ENCODE measurements at regions not wholly inside any gene's neighbourhood (a gene's known extent, or its start where the extent isn't known, plus 50 kb on each side); places are given as distances from the start of the nearest gene placed in this dataset.

DNA sequence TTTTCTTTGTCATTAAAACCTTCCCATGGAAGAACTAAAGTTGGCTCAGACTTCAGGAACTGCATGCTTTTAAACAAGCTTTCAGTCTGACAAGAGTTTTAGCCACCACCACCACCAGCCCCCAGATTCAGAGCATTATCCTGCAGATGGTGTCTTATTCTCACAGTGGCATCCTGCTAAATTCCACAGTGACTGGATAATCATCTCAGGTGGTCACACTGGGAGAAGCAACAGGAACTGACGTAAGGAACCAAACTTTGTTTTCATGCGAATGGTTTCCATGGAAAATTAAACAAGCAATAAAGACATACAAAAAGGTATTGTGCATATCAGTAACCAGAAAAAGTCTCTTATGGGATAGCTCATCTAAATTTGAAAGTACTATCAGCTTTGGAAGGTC lies 370.7 kb downstream of the FBXW7 start:
- H2AFZ ChIP-seq (ENCODE audit: low read depth, low read length, poor library complexity, severe bottlenecking): no peak overlapping the region
- H4K20me1 ChIP-seq (ENCODE audit: insufficient read depth): no peaks in the 10 kb centered on the region
- BruUV-seq (replicated peaks): no TSS peak
- H3K4me1 ChIP-seq (ENCODE audit: control insufficient read depth in 1 of 2, insufficient read depth in 2 of 2, low read length in 2 of 2): no peaks in the 10 kb centered on the region
- no peak overlapping the region for H3K4me3 ChIP-seq (replicated peaks in 1 of 2; ENCODE audit: low read depth in 1 of 2, low read length in 2 of 2)
- ChIA-PET POLR2A (no interaction called here), CTCF (no interaction called here), RAD21 (ENCODE audit: low non-redundant PET in 1 of 2, low total read pairs in 2 of 2, uncharacterized antibody in 2 of 2, unreplicated experiment in 2 of 2) (no interaction called here)
- TF ChIP-seq YY1 (IDR thresholded peaks at IDR 0.05; ENCODE audit: extremely low read depth, insufficient replicate concordance, low read depth, low read length) (no peak), FOSL1 (IDR thresholded peaks at IDR 0.05; ENCODE audit: low read depth) (no peak), ZNF274 (IDR thresholded peaks at IDR 0.05; ENCODE audit: low read depth, low read length) (no peak), CEBPB (IDR thresholded peaks at IDR 0.05; ENCODE audit: low read depth) (no peak)
- TF ChIP-seq, protein P1, sequence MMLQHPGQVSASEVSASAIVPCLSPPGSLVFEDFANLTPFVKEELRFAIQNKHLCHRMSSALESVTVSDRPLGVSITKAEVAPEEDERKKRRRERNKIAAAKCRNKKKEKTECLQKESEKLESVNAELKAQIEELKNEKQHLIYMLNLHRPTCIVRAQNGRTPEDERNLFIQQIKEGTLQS (IDR thresholded peaks at IDR 0.05): no peak
- TF ChIP-seq, protein P2, sequence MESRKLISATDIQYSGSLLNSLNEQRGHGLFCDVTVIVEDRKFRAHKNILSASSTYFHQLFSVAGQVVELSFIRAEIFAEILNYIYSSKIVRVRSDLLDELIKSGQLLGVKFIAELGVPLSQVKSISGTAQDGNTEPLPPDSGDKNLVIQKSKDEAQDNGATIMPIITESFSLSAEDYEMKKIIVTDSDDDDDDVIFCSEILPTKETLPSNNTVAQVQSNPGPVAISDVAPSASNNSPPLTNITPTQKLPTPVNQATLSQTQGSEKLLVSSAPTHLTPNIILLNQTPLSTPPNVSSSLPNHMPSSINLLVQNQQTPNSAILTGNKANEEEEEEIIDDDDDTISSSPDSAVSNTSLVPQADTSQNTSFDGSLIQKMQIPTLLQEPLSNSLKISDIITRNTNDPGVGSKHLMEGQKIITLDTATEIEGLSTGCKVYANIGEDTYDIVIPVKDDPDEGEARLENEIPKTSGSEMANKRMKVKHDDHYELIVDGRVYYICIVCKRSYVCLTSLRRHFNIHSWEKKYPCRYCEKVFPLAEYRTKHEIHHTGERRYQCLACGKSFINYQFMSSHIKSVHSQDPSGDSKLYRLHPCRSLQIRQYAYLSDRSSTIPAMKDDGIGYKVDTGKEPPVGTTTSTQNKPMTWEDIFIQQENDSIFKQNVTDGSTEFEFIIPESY (IDR thresholded peaks at IDR 0.05; ENCODE audit: extremely low read depth, insufficient replicate concordance, low read length): no peak
- TF ChIP-seq, protein P3, sequence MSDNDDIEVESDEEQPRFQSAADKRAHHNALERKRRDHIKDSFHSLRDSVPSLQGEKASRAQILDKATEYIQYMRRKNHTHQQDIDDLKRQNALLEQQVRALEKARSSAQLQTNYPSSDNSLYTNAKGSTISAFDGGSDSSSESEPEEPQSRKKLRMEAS (IDR thresholded peaks at IDR 0.05): no peak
- ATAC-seq (no peak), DNase-seq (ENCODE audit: low read depth, low spot score) (no peak)
- no peaks in the 10 kb centered on the region for H3K79me2 ChIP-seq (ENCODE audit: insufficient read depth, low read length)
- H3K9me2 ChIP-seq (ENCODE audit: insufficient read depth): no peaks in the 10 kb centered on the region
- no peak overlapping the region for H3K27ac ChIP-seq (ENCODE audit: low read depth, low read length)
- no peak overlapping the region for H3K9ac ChIP-seq (ENCODE audit: low read length)
- no peaks in the 10 kb centered on the region for H3K36me3 ChIP-seq (ENCODE audit: control insufficient read depth in 1 of 2, insufficient read depth in 2 of 2, low read length in 2 of 2)
- H3K9me3 ChIP-seq (ENCODE audit: control insufficient read depth in 1 of 2, insufficient read depth in 1 of 2, low read depth in 1 of 2, low read length in 2 of 2): no peaks in the 10 kb centered on the region
- intact Hi-C loops (cut with micrococcal nuclease): no loop called here
- H3K4me2 ChIP-seq (ENCODE audit: low read length): no peak overlapping the region
- H3K27me3 ChIP-seq (ENCODE audit: insufficient read depth, low read length): no peaks in the 10 kb centered on the region

DNA sequence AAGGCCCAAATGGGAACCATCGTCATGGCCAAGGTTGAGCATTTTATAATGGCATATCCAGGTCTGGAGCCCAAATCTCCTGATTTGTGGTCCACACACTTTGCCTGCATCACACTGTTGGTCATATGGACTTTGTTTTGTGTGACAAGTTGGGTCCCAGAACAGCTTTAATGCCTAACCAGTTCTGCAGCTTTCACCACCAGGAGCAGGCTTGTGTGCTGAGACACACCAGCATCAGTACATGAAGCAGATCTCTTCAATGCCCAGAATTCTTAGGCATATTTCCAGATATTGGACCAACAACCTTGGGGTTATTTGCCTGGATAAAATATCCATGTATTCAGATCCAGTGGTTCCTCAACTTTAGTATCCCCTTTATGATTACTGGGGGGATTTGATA lies 371.3 kb downstream of the FBXW7 start:
- H3K4me1 ChIP-seq (ENCODE audit: control insufficient read depth in 1 of 2, insufficient read depth in 2 of 2, low read length in 2 of 2): no peaks in the 10 kb centered on the region
- H3K9me2 ChIP-seq (ENCODE audit: insufficient read depth): no peaks in the 10 kb centered on the region
- H3K4me2 ChIP-seq (ENCODE audit: low read length): no peak overlapping the region
- CTCF ChIA-PET: no interaction called here
- H3K27me3 ChIP-seq (ENCODE audit: insufficient read depth, low read length): no peaks in the 10 kb centered on the region
- H3K79me2 ChIP-seq (ENCODE audit: insufficient read depth, low read length): no peaks in the 10 kb centered on the region
- POLR2A ChIA-PET: no interaction called here
- ATAC-seq: no peak
- no peaks in the 10 kb centered on the region for H4K20me1 ChIP-seq (ENCODE audit: insufficient read depth)
- H3K27ac ChIP-seq (ENCODE audit: low read depth, low read length): no peak overlapping the region
- H3K9ac ChIP-seq (ENCODE audit: low read length): no peak overlapping the region
- BruUV-seq (replicated peaks): no TSS peak
- H3K36me3 ChIP-seq (ENCODE audit: control insufficient read depth in 1 of 2, insufficient read depth in 2 of 2, low read length in 2 of 2): no peaks in the 10 kb centered on the region
- intact Hi-C loops (cut with micrococcal nuclease): no loop called here
- H3K9me3 ChIP-seq (ENCODE audit: control insufficient read depth in 1 of 2, insufficient read depth in 1 of 2, low read depth in 1 of 2, low read length in 2 of 2): no peaks in the 10 kb centered on the region
- RAD21 ChIA-PET (ENCODE audit: low non-redundant PET in 1 of 2, low total read pairs in 2 of 2, uncharacterized antibody in 2 of 2, unreplicated experiment in 2 of 2): no interaction called here
- no peak overlapping the region for H3K4me3 ChIP-seq (replicated peaks in 1 of 2; ENCODE audit: low read depth in 1 of 2, low read length in 2 of 2)
- no peak for DNase-seq (ENCODE audit: low read depth, low spot score)
- H2AFZ ChIP-seq (ENCODE audit: low read depth, low read length, poor library complexity, severe bottlenecking): no peak overlapping the region
- TF ChIP-seq EZH2 (IDR thresholded peaks at IDR 0.05) (no peak), FOSL1 (IDR thresholded peaks at IDR 0.05; ENCODE audit: low read depth) (no peak), EZH2phosphoT487 (IDR thresholded peaks at IDR 0.05; ENCODE audit: borderline replicate concordance) (no peak), CBX3 (IDR thresholded peaks at IDR 0.05; ENCODE audit: low read depth) (no peak), SIN3A (IDR thresholded peaks at IDR 0.05; ENCODE audit: low read depth) (no peak), CEBPB (IDR thresholded peaks at IDR 0.05; ENCODE audit: low read depth) (no peak), EGR1 (IDR thresholded peaks at IDR 0.05; ENCODE audit: low read depth) (no peak)
- TF ChIP-seq, protein P4, sequence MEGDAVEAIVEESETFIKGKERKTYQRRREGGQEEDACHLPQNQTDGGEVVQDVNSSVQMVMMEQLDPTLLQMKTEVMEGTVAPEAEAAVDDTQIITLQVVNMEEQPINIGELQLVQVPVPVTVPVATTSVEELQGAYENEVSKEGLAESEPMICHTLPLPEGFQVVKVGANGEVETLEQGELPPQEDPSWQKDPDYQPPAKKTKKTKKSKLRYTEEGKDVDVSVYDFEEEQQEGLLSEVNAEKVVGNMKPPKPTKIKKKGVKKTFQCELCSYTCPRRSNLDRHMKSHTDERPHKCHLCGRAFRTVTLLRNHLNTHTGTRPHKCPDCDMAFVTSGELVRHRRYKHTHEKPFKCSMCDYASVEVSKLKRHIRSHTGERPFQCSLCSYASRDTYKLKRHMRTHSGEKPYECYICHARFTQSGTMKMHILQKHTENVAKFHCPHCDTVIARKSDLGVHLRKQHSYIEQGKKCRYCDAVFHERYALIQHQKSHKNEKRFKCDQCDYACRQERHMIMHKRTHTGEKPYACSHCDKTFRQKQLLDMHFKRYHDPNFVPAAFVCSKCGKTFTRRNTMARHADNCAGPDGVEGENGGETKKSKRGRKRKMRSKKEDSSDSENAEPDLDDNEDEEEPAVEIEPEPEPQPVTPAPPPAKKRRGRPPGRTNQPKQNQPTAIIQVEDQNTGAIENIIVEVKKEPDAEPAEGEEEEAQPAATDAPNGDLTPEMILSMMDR (IDR thresholded peaks at IDR 0.05 in 2 of 3, conservative IDR thresholded peaks at IDR 0.05 in 1 of 3; ENCODE audit: borderline replicate concordance in 1 of 3, insufficient read depth in 1 of 3, low read depth in 2 of 3, low read length in 2 of 3): no peak
- TF ChIP-seq, protein P3 (IDR thresholded peaks at IDR 0.05): no peak
- TF ChIP-seq, protein P1 (IDR thresholded peaks at IDR 0.05): no peak
